Activated naive CD4-positive, alpha-beta T cell (primary cell): ENCODE measurements at regions not wholly inside any gene's neighbourhood (a gene's known extent, or its start where the extent isn't known, plus 50 kb on each side); places are given as distances from the start of the nearest gene placed in this dataset.
A peak's percentile ranks its signal among the peaks of the same experiment; 100 is the strongest.
"Not testable (repeated sequence)": the region's sequence is repeated elsewhere in the genome, so short reads cannot be mapped to it uniquely, and the experiment has no call there.

Experiments
- DNase-seq, 4 experiments: peaks; one replicate each; lab custom pipeline; 2025; lab: John Stamatoyannopoulos, UW

DNA sequence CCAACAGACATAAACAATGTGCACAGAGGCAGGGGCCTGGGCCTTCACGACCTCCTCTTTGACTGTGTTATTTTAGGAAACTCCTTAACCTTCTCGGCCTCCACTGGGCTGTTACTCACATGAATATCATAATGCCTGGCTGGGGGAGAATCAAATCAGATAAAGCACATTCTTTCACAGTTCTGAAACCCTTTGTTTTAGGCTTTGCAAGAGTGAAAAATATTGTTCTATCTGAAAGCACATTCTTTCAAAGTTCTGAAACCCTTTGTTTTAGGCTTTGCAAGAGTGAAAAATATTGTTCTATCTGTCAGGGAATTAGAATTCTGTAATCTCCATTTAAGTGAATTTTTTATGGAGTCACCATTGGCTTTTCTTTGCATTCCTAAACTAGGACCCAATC, 50.7 kb upstream of the SYNDIG1 start:
- no peak for DNase-seq

- no peak for DNase-seq
Observed at GRCh38 chr20:24417485-24417884, 51.9 kb upstream of the SYNDIG1 start.

DNA sequence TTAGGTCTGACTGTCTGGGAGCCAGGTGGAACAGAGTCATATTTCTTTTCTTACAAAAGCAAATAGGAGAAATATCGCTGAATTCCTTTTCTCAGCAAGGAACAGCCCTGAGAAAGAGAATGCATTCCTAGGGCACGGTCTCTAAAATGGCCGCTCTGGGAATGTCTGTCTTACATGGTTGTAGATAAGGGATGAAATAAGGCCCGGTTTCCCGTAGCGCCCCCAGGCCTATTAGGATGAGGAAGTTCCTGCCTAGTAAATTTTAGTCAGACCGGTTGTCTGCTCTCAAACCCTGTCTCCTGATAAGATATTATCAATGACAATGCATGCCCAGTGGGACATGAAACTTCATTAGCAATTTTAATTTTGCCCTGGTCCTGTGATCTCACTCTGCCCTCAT, 54.0 kb upstream of the SYNDIG1 start:
- DNase-seq = not testable (repeated sequence)

DNA sequence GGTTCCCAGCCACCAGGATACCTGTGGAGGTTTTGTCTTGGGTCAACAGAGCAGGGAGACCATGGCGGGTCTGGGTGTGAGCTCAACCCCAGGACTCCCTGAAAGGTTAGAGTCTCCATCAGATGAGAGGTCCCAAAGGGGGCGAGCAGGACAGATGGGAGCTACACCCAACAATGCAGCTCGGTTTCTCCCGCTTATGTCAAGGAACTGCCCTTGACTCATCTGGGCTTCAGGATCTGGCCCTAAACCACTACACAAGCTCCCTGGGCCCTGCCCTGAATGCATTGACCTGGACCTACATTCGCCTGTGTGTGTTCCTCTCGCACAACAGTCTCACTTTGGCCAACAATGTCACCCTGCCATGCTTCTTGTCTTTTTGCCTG, 57.6 kb upstream of the SYNDIG1 start:
- DNase-seq = no peak

DNA sequence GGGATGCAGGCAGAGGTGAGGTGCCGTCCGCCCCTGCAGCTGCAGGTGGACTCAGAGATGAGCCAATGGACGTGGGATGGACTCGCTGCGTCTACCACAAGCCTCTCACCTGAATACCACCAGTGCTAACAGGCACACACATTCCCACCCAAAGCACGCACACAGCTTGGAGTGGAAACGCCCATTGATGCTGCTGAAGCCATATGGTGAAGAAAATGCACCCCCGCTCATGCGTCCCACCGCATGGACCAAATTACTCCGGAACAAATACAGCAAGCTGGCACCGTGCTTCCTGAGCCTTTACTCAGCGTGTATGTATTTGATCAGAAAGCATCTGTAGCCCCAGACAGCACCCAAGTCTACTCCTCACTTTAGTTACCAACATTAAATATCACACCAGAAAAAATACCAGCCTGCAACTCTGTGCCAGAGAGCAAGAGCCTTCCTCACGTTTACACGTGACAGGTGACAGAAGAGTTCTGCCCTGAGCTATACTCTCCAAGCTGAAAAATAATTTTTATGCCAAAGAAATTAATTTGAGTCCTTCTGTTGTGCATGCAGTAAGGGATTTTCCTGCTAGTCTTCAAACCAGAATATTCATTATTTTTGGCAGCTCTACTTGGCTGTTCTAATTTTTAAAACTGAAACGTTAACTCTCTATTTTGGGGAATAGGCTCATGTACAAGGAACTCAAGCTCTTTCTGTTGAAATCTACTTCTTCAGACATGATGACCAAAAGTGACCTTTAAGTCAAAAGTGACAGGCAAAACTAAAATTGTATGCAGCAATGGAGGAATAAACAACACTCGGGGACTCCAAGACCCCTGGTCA, 58.2 kb upstream of the SYNDIG1 start:
- no peak for DNase-seq

- DNase-seq = no peak
Observed at GRCh38 chr20:24407151-24407550, 62.3 kb upstream of the SYNDIG1 start.

DNA sequence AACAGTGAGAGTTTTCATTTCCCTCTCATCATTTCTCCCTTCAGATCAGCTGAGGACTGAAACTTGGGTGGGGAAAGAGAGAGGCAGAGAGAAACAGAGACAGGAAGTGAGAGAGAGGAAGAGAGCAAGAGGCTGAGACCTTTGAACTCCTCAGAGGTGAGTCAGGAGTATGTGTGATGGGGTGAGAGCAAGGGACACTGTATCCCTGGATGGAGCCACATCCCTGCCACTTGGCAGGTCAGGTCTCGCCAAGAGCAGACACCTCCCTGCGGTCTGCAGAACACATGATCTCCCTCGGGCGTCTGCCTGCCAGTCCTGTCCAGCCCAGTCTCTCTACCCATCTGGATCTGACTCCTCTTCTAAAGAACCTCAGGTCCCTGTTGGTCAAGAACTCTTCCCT, 62.7 kb upstream of the SYNDIG1 start:
- no peak for DNase-seq

DNA sequence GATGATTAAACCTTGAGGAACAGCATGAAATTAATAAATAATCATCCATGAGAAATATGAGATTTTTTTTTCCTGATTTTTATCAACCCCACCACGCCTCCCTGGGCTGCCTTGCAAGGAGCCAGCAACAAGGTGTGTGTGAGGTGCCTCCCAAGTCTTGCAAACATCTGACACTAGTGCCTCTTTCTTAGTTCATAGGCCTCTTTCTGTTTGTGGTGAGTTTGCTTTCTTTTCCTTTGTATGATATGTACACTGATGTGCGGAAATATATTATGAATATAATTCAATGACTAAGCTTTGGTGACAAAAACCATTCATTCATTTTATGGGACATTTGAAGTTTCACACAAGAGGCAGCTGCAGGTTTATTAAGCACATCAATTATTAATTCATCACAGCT, 63.2 kb upstream of the SYNDIG1 start:
- no peak for DNase-seq

DNA sequence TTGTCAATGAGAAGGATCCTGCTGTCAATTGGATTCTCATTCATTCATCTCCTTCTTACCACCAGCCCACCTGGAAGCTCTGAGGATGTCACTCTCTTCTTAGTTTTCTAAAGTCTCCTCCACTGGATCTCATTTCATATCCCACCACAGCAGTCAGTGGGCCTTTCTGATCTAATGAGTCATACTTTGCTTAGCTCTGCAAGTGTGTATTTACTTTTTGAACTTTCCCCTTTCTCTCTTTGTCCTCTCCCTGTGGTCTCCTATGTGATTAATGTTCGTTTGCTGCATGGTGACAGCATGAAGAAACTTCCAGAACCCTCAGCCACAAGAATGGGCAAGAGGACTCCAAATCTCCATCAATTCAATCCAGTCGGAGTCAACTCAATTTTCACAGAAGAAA, 63.6 kb upstream of the SYNDIG1 start:
- no peak for DNase-seq

DNA sequence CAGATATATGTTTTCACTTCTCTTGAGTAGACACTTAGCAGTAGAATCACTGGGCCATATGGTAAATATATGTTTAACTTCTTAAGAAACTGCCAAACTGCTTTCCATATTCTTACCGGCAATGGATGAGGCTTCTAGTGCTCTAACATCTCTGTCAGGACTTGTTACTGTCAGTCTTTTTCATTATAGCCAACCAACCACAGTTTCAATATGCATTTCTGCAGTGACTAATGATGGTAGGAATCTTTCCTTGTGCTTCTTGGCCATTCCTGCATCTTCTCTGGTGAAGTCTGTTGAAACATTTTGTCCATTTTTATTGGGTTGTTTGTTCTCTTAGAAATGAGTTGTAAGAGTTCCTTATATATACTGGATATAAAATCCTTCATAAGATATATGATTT, 66.0 kb upstream of the SYNDIG1 start:
- DNase-seq = no peak

DNA sequence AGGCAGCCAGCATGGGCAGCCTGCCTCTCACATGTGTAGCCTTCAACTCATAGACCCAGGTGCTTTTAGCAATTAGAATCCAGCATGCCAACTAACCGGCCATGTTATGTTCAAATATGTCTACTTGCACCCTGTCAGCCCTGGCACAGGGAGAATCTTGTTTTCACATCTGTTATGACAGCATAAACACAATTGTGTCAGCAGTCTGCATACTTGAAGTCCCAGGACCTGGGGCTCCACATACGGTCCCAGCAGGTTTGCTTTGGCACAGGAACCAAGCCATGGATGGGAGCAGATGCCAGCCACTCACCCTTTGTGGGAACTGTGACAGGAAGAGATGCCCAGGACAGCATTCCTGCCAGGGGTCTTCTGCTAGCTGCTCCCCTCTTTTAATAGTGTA, 67.2 kb upstream of the SYNDIG1 start:
- DNase-seq = no peak

- DNase-seq = no peak
Observed at GRCh38 chr20:24395151-24395550, 74.3 kb upstream of the SYNDIG1 start.

DNA sequence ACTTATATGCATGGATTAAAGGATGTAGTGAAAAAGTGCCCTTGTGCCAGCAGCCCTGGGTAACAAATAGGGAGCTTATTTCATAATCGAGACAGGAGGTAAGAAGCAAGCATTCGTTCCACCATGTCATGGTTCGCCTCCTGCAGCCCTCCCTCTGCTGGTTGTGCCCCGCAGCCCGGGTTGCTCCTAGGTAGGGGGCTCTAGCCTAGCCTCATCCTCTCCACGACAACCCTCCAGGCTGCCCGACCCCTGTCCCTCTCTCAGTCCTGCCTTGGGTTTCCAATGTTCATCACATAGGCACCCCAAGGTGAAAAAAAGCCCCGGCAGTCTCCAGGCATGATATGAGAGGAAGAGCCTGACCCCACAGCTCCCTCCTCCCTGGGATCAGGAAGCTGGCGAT, 75.5 kb upstream of the SYNDIG1 start:
- DNase-seq = no peak

- no peak for DNase-seq
Observed at GRCh38 chr20:24392612-24393011, 76.8 kb upstream of the SYNDIG1 start.

DNA sequence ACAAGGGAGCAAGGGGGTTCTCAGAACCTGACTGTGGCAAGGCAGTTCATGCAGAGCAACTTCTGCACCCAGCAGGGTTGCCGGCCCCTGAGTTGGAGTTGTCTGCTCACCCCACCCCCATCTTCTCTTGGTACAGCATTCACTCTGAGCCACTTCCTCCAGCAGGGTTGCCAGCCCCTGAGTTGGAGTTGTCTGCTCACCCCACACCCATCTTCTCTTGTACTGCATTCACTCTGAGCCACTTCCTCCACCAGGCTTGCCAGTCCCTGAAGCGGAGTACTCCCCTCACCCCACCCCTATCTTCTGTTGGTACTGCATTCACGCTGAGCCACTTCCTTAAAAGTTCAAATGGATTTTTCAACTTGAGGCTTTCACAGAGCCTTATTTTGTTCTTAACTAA, 79.7 kb upstream of the SYNDIG1 start:
- peak in 2 of 4 experiments; percentile 37 to 41 for DNase-seq

GRCh38 chr20:24388828-24389380, 80.5 kb upstream of the SYNDIG1 start:
- DNase-seq = no peak

DNA sequence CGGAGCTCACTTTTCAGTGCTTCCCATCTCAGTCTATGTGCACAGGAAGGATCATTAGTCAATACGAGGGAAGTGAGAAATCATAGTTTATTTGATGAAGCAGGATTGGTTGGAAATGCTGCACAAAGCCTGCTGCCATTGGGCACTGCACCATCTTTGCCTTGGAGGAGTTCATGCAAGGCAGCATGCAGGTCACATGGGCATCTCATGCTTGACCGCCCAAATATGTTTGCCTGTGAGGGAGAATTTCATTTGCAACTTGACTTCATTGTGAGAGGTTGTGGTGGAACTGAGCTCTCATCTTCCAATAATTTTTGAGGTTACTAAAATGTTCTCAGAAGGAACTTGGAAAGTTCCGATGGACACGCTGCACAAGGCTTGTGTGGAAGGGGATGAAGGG, 83.9 kb upstream of the SYNDIG1 start:
- no peak for DNase-seq

DNA sequence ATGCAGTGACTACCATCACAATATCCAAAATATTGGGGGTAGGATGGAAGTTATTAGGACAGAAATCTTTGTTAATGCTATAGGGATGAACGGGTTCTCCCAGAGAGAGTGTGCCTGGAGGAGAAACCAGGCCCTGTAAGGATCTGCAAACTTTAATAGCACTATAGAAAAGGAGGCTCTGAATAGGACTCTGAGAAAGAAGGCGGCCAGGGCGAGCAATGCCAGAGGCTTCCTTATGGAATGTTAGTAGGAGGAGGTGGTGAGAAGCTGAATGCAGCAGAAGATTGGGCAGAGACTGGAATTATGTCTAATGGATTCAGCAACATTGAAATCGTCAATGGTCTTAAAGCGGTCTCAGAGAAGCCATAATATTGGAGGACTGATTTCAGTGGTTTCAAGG, 84.6 kb upstream of the SYNDIG1 start:
- no peak for DNase-seq

GRCh38 chr20:24382743-24383142, 86.7 kb upstream of the SYNDIG1 start:
- DNase-seq = no peak

GRCh38 chr20:24382331-24382730, 87.1 kb upstream of the SYNDIG1 start:
- no peak for DNase-seq

- DNase-seq = no peak
Observed at GRCh38 chr20:24381886-24382285, 87.5 kb upstream of the SYNDIG1 start.

DNA sequence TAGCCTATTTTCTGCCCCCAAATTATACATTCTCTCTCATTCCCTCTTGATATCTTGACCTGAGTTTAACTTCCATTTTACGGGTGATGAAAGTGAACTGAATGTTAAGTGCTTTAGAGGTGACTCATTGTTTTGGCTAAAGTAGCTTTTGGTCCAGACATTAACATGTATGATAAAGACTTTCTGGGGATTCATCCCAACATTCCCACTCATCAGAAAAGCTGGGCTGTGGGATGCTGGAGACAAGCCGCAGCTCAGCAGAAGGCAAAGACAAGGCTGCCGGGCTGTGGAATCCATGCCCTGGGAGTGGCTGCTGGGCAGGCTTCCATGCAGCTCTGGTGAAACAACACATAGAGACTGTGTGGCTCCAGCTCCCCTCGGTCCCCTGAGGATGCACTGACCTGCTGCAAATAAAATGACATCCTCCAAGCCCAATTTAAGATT, 89.9 kb upstream of the SYNDIG1 start:
- DNase-seq = no peak

GRCh38 chr20:24378661-24379483, 90.6 kb upstream of the SYNDIG1 start:
- DNase-seq = no peak
